Liver (tissue), 8 donors: ENCODE measurements at regions not wholly inside any gene's neighbourhood (a gene's known extent, or its start where the extent isn't known, plus 50 kb on each side); places are given as distances from the start of the nearest gene placed in this dataset.

Source experiments
- DNase-seq: peaks from one replicate; pipeline ENCODE4 v3.0.0-alpha.2; 2017; ENCODE audit warnings: low spot score
- H3K27ac ChIP-seq, 2 donors: one replicate each; pipeline ENCODE4 v1.7.0; 2013; ENCODE audit warnings: inconsistent platforms in 2 of 2, low read length in 2 of 2, control low read depth in 1 of 2, low read depth in 1 of 2, mild to moderate bottlenecking in 1 of 2
- H3K27me3 ChIP-seq, 4 donors: one replicate each; pipeline versions ENCODE4 v1.6.1 to v1.7.0; 2013; ENCODE audit warnings: low read length in 3 of 4, inconsistent platforms in 1 of 4, mild to moderate bottlenecking in 1 of 4, moderate library complexity in 1 of 4; ENCODE audit not compliant: control insufficient read depth in 4 of 4, insufficient read depth in 4 of 4
- H3K36me3 ChIP-seq, 4 donors: one replicate each; pipeline versions ENCODE4 v1.6.1 to v1.7.0; 2013; ENCODE audit warnings: low read length in 3 of 4, mild to moderate bottlenecking in 3 of 4, low read depth in 1 of 4, moderate library complexity in 1 of 4; ENCODE audit not compliant: control insufficient read depth in 4 of 4, insufficient read depth in 3 of 4
- H3K4me1 ChIP-seq, 4 donors: one replicate each; pipeline versions ENCODE4 v1.6.1 to v1.7.0; 2013; ENCODE audit warnings: low read length in 3 of 4, mild to moderate bottlenecking in 3 of 4, moderate library complexity in 1 of 4; ENCODE audit not compliant: control insufficient read depth in 4 of 4, insufficient read depth in 4 of 4
- H3K4me3 ChIP-seq, 3 donors: one replicate each; pipeline versions ENCODE4 v1.6.1 to v1.7.0; 2013; ENCODE audit warnings: low read length in 3 of 3, control low read depth in 1 of 3, low read depth in 1 of 3, mild to moderate bottlenecking in 1 of 3
- H3K9ac ChIP-seq, 2 donors: one replicate each; pipeline ENCODE4 v1.7.0; 2013; ENCODE audit warnings: low read length in 2 of 2, mild to moderate bottlenecking in 2 of 2, moderate library complexity in 2 of 2, control low read depth in 1 of 2, low read depth in 1 of 2
- H3K9me3 ChIP-seq, 4 donors: one replicate each; pipeline versions ENCODE4 v1.6.1 to v1.7.0; 2013; ENCODE audit warnings: low read length in 3 of 4; ENCODE audit not compliant: control insufficient read depth in 4 of 4
- EGR1 ChIP-seq, 2 donors: IDR thresholded peaks; 2 replicates each; pipeline ENCODE4 v1.6.1; 2016 to 2018; ENCODE audit warnings: antibody characterized with exemption in 2 of 2, low read depth in 2 of 2
- FOXA2 ChIP-seq: IDR thresholded peaks from 2 replicates; pipeline ENCODE4 v1.6.1; 2016; ENCODE audit warnings: antibody characterized with exemption
- GABPA ChIP-seq, 2 donors: IDR thresholded peaks in 1 of 2; conservative IDR thresholded peaks in 1 of 2; 2 replicates each; pipeline ENCODE4 v1.6.1; 2016; ENCODE audit warnings: antibody characterized with exemption in 2 of 2, mild to moderate bottlenecking in 1 of 2, moderate library complexity in 1 of 2
- HNF4A ChIP-seq, 2 donors: conservative IDR thresholded peaks; 2 replicates each; pipeline ENCODE4 v1.6.1; 2016; ENCODE audit warnings: antibody characterized with exemption in 2 of 2, mild to moderate bottlenecking in 2 of 2
- HNF4G ChIP-seq: IDR thresholded peaks from 2 replicates; pipeline ENCODE4 v1.6.1; 2016; ENCODE audit warnings: antibody characterized with exemption
- JUND ChIP-seq, 2 donors: IDR thresholded peaks; 2 replicates each; pipeline ENCODE4 v1.6.1; 2016; ENCODE audit warnings: antibody characterized with exemption in 2 of 2
- RAD21 ChIP-seq, 2 donors: IDR thresholded peaks; 2 replicates each; pipeline ENCODE4 v1.6.1; 2016; ENCODE audit warnings: antibody characterized with exemption in 2 of 2, mild to moderate bottlenecking in 2 of 2
- RXRA ChIP-seq, 2 donors: IDR thresholded peaks; 2 replicates each; pipeline ENCODE4 v1.6.1; 2017 to 2018; ENCODE audit warnings: antibody characterized with exemption in 2 of 2, mild to moderate bottlenecking in 1 of 2
- TAF1 ChIP-seq: conservative IDR thresholded peaks from 2 replicates; pipeline ENCODE4 v1.6.1; 2016; ENCODE audit warnings: antibody characterized with exemption, mild to moderate bottlenecking
- WGBS: extraction: QIAGEN DNeasy Blood & Tissue Kit; methylation state at CpG from one replicate; pipeline ENCODE4 v1.1.7; 2013; 5-methylcytosine and 5-hydroxymethylcytosine counted together
- TF ChIP-seq, protein P1 (sequence below): IDR thresholded peaks from 2 replicates; pipeline ENCODE4 v1.6.1; 2016; ENCODE audit warnings: antibody characterized with exemption
- TF ChIP-seq, protein P2 (sequence below): IDR thresholded peaks from 2 replicates; pipeline ENCODE4 v1.6.1; 2016; ENCODE audit warnings: antibody characterized with exemption, mild to moderate bottlenecking
- TF ChIP-seq, protein P3 (sequence below): fragments of 150-350 bp; IDR thresholded peaks from 2 replicates; pipeline ENCODE4 v1.5.1; 2017; ENCODE audit warnings: improper control_type of control experiment, low read depth, low read length; ENCODE audit not compliant: missing input control
- TF ChIP-seq, protein P4 (sequence below): IDR thresholded peaks from 2 replicates; pipeline ENCODE4 v1.6.1; 2016; ENCODE audit warnings: antibody characterized with exemption
- donor health status: healthy.
- donor health status: healthy.
- donor health status: healthy.
- donor health status: healthy.
- donor health status: healthy.

DNA sequence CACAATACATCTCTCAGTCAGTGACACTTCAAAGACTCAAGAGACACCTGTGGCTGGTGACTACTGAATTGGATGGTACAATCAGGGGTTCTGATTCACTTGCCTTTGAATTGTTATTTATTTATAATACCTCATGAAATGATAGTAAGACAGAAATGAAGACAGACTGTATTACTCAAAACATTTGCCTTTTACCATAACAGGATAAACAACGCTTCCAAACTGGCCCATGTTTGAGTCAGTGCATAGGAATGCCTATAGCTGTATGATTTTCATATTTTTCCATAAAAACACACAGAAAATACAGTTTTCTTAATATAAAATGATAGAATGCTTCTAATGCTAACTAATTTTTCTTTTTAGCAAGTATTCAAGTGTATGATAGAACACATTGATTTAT is 59.5 kb upstream of the FGF14 start:
- WGBS, result 78% methylated on average over 1 of the region's 1 CpG
- no peak for TF ChIP-seq GABPA (IDR thresholded peaks at IDR 0.05 in 1 of 2, conservative IDR thresholded peaks at IDR 0.05 in 1 of 2)
- TF ChIP-seq, protein P1, sequence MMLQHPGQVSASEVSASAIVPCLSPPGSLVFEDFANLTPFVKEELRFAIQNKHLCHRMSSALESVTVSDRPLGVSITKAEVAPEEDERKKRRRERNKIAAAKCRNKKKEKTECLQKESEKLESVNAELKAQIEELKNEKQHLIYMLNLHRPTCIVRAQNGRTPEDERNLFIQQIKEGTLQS, result no peak
- no peak overlapping the region for H3K4me3 ChIP-seq
- no peak for DNase-seq
- no peaks in the 10 kb centered on the region for H3K27me3 ChIP-seq
- no peak overlapping the region for H3K27ac ChIP-seq
- no peaks in the 10 kb centered on the region for H3K36me3 ChIP-seq
- no peak overlapping the region for H3K9ac ChIP-seq
- H3K9me3 ChIP-seq, result no peaks in the 10 kb centered on the region
- H3K4me1 ChIP-seq, result peaks cover 0 to 8% (median 0%) of the 10 kb centered on the region in 4 donors

DNA sequence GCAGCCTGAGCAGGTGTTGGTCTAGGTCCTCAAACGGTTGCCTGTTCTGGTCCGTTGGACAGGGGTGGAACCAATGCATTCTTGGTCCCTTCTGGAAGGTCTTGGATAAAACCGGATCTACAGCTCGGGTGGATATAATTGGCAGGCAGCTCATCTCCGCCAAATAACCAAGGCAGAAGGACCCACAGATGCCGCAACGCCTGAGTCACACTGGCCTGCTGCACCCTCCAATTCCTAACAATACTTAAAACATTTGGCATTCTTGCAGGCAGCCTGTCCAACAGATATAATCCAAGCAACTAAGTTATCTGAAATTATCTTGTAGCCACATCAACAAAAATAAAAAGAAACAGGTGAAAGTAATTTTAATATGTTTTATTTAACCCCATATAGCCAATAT is 59.0 kb upstream of the FGF14 start:
- H3K9ac ChIP-seq, result no peak overlapping the region
- H3K4me3 ChIP-seq, result no peak overlapping the region
- DNase-seq, result no peak
- H3K27ac ChIP-seq, result no peak overlapping the region
- no peaks in the 10 kb centered on the region for H3K36me3 ChIP-seq
- peaks cover 0 to 8% (median 0%) of the 10 kb centered on the region in 4 donors for H3K4me1 ChIP-seq
- H3K9me3 ChIP-seq, result no peaks in the 10 kb centered on the region
- WGBS, result 84% methylated on average over 7 of the region's 7 CpGs
- TF ChIP-seq EGR1 (IDR thresholded peaks at IDR 0.05; ENCODE audit: low read depth in 2 of 2), result no peak
- no peak for TF ChIP-seq RAD21 (IDR thresholded peaks at IDR 0.05)
- TF ChIP-seq, protein P1, result no peak
- no peak for TF ChIP-seq JUND (IDR thresholded peaks at IDR 0.05)
- no peak for TF ChIP-seq HNF4G
- no peak for TF ChIP-seq RXRA (IDR thresholded peaks at IDR 0.05)
- TF ChIP-seq TAF1, result no peak
- TF ChIP-seq, protein P2, sequence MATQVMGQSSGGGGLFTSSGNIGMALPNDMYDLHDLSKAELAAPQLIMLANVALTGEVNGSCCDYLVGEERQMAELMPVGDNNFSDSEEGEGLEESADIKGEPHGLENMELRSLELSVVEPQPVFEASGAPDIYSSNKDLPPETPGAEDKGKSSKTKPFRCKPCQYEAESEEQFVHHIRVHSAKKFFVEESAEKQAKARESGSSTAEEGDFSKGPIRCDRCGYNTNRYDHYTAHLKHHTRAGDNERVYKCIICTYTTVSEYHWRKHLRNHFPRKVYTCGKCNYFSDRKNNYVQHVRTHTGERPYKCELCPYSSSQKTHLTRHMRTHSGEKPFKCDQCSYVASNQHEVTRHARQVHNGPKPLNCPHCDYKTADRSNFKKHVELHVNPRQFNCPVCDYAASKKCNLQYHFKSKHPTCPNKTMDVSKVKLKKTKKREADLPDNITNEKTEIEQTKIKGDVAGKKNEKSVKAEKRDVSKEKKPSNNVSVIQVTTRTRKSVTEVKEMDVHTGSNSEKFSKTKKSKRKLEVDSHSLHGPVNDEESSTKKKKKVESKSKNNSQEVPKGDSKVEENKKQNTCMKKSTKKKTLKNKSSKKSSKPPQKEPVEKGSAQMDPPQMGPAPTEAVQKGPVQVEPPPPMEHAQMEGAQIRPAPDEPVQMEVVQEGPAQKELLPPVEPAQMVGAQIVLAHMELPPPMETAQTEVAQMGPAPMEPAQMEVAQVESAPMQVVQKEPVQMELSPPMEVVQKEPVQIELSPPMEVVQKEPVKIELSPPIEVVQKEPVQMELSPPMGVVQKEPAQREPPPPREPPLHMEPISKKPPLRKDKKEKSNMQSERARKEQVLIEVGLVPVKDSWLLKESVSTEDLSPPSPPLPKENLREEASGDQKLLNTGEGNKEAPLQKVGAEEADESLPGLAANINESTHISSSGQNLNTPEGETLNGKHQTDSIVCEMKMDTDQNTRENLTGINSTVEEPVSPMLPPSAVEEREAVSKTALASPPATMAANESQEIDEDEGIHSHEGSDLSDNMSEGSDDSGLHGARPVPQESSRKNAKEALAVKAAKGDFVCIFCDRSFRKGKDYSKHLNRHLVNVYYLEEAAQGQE, result no peak
- TF ChIP-seq, protein P3, sequence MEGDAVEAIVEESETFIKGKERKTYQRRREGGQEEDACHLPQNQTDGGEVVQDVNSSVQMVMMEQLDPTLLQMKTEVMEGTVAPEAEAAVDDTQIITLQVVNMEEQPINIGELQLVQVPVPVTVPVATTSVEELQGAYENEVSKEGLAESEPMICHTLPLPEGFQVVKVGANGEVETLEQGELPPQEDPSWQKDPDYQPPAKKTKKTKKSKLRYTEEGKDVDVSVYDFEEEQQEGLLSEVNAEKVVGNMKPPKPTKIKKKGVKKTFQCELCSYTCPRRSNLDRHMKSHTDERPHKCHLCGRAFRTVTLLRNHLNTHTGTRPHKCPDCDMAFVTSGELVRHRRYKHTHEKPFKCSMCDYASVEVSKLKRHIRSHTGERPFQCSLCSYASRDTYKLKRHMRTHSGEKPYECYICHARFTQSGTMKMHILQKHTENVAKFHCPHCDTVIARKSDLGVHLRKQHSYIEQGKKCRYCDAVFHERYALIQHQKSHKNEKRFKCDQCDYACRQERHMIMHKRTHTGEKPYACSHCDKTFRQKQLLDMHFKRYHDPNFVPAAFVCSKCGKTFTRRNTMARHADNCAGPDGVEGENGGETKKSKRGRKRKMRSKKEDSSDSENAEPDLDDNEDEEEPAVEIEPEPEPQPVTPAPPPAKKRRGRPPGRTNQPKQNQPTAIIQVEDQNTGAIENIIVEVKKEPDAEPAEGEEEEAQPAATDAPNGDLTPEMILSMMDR, result no peak
- TF ChIP-seq, protein P4, sequence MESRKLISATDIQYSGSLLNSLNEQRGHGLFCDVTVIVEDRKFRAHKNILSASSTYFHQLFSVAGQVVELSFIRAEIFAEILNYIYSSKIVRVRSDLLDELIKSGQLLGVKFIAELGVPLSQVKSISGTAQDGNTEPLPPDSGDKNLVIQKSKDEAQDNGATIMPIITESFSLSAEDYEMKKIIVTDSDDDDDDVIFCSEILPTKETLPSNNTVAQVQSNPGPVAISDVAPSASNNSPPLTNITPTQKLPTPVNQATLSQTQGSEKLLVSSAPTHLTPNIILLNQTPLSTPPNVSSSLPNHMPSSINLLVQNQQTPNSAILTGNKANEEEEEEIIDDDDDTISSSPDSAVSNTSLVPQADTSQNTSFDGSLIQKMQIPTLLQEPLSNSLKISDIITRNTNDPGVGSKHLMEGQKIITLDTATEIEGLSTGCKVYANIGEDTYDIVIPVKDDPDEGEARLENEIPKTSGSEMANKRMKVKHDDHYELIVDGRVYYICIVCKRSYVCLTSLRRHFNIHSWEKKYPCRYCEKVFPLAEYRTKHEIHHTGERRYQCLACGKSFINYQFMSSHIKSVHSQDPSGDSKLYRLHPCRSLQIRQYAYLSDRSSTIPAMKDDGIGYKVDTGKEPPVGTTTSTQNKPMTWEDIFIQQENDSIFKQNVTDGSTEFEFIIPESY, result no peak
- TF ChIP-seq GABPA (IDR thresholded peaks at IDR 0.05 in 1 of 2, conservative IDR thresholded peaks at IDR 0.05 in 1 of 2), result no peak
- TF ChIP-seq FOXA2, result no peak
- TF ChIP-seq HNF4A (conservative IDR thresholded peaks at IDR 0.05), result no peak
- H3K27me3 ChIP-seq, result no peaks in the 10 kb centered on the region
